Omental fat pad (tissue), 3 donors: ENCODE measurements at regions not wholly inside any gene's neighbourhood (a gene's known extent, or its start where the extent isn't known, plus 50 kb on each side); places are given as distances from the start of the nearest gene placed in this dataset.

Source experiments
- ATAC-seq: fragments of 150-250 bp; one replicate; pipeline ENCODE4 v1.9.1; 2016; ENCODE audit warnings: mild to moderate bottlenecking, moderate library complexity; ENCODE audit not compliant: low FRiP score
- DNase-seq: peaks from one replicate; pipeline ENCODE4 v3.0.0-alpha.2; 2019; ENCODE audit warnings: low spot score
- TF ChIP-seq, protein P1 (sequence below), 3 donors: fragments of 450-650 bp; IDR thresholded peaks; one replicate each; pipeline ENCODE4 v1.5.1; 2016 to 2017; ENCODE audit warnings: antibody characterized with exemption in 3 of 3, mild to moderate bottlenecking in 3 of 3, moderate library complexity in 2 of 3

DNA sequence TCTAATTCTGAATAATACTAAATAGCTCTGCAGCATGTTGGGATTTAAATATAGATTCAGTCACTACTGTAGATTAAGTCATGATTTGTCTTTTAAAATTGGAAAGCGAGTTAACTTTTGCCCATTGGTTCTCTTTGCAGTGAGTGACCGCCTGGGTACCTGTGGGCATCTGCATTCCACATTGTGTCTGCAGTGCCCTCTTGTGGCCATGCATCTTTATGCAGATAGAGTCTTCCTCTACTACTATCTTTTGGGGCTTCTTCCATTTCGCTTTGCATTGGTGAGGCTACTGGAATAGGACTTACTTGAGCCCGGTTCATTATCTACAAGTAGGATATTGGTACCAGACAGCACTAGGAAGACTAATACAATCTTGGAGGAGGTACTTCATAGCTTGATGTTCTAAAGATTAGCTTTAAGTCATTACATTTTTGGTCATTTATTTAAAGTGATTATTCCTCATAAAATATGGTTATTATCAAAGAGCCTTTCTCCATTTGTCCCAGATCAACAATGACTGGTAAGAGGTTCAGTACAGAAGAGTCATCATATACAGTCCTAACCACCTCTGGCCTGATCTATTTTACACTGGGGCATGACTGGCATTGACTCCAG lies 203.0 kb downstream of the SOCS6 start:
- peak; percentile 14 for ATAC-seq

DNA sequence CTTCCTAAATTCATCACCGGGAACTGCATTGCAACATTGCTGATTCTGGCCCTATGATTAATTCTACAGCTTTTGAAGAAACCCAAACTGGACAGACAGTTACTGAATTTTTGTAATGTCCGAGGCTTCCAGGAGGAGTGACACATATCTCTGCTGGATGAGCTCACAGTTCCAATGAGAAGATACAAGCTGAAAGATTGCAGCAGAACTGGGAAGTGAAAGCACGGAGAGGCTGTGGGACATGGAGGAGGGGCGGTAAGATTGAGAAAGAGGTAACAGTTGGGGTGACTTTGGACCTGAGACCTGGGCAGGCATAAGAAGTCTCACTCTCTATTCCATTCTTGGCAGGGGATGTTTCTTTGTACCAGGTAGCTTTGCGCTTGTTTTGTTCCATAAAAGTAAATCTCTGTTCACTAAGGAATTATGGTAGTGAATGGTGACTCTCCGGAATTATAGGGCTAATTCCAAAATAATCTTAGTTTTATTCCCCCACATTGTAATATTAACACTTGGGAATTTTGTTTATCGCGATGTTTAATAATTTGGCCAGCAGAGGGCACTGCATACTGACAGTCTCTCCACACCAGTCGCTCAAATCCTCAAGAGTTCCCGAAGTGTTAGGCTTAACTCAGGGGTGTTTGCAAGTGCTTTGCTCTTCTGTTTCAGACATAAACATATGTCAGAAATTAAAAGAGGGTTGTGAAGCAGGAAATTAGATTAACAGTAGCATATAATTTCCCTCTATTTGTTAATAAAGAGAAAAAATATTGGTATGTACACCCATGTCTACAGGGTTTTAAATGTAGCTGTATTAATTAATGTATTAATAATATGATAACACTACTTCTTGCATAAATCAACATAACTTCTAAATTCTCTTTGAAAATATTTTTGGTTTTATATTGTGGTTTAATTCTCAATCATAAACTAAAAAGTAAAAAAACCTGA lies 201.4 kb downstream of the SOCS6 start:
- peak; percentile 87 for ATAC-seq
- no peak for DNase-seq
- TF ChIP-seq, protein P1, sequence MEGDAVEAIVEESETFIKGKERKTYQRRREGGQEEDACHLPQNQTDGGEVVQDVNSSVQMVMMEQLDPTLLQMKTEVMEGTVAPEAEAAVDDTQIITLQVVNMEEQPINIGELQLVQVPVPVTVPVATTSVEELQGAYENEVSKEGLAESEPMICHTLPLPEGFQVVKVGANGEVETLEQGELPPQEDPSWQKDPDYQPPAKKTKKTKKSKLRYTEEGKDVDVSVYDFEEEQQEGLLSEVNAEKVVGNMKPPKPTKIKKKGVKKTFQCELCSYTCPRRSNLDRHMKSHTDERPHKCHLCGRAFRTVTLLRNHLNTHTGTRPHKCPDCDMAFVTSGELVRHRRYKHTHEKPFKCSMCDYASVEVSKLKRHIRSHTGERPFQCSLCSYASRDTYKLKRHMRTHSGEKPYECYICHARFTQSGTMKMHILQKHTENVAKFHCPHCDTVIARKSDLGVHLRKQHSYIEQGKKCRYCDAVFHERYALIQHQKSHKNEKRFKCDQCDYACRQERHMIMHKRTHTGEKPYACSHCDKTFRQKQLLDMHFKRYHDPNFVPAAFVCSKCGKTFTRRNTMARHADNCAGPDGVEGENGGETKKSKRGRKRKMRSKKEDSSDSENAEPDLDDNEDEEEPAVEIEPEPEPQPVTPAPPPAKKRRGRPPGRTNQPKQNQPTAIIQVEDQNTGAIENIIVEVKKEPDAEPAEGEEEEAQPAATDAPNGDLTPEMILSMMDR (IDR thresholded peaks at IDR 0.05): no peak

More for the DNA sequence above, 203.0 kb downstream of the SOCS6 start:
- TF ChIP-seq, protein P1 (IDR thresholded peaks at IDR 0.05): no peak
- DNase-seq: peak; percentile 56

DNA sequence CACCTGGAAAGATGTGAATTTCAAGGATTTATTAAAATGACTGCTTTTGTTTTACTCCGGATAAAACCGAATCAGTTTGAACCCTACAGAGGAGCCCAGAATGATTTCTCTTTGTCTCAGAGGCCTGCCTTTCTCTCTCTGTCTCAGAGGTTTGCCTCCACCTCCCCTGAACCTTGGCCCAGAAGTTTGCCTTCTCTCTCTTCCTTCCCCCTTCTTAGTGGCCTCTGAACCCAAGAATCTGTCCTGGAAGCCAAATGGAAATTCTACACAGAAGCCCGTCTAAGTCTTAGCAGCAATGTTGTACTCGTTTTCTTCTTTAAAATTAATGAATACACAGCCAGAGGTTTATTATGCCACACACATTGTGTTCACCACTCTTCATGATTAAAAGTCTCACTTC lies 200.7 kb downstream of the SOCS6 start:
- TF ChIP-seq, protein P1 (IDR thresholded peaks at IDR 0.05): no peak
- DNase-seq (no peak), ATAC-seq (no peak)

DNA sequence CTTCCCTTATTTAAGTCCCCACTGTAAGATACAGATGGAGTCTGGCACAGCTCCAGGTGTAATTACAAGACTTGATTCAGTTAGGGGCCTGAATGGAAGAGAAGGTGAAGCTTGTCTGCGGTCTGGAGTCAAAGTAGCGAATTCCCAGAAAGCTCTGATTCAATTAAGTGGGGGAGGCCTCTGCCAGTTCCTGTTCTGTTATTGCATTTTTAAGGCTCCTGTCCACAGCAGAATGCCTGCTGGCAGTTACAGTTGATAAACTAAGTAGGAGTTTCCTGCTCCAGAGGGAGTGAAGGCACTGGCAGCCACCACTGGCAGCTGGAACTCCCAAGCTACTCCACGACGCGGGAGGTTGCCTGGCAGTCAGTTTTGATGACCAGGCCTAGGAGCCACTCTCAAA lies 181.1 kb downstream of the SOCS6 start:
- DNase-seq (no peak), ATAC-seq (peak; percentile 62)
- TF ChIP-seq, protein P1 (IDR thresholded peaks at IDR 0.05): no peak

DNA sequence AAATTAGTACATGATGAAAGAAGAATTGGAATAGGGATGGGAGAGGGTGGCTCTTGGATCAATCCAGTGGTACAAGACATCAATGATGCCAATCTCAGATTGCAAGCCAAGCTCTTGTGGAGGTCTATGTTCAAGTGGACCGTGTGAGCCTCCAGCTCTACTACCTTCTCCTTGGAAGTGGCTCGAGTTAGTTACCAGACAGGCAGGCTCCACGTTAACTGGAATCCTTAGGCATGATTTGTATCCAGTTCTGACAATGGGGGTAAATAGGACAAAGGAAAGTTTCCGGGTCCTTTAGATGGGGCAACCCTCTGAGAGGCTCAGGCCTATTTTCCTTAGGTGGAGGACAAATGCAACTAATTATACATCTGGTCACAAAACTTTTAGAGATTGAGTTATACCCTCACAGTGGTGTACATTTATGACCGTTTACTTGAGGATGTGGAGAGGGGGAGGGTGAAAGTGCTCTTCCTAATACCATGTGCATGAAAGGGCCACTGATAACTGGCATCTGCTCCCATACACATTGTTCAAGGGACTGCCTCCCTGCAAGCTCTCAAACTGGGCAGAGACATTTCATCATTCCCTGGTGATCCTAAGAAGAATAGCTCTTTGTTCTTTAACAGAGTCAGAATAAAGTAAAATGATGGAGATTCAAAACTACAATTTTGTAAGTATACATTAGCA lies 180.2 kb downstream of the SOCS6 start:
- ATAC-seq (no peak), DNase-seq (no peak)
- TF ChIP-seq, protein P1 (IDR thresholded peaks at IDR 0.05): no peak

DNA sequence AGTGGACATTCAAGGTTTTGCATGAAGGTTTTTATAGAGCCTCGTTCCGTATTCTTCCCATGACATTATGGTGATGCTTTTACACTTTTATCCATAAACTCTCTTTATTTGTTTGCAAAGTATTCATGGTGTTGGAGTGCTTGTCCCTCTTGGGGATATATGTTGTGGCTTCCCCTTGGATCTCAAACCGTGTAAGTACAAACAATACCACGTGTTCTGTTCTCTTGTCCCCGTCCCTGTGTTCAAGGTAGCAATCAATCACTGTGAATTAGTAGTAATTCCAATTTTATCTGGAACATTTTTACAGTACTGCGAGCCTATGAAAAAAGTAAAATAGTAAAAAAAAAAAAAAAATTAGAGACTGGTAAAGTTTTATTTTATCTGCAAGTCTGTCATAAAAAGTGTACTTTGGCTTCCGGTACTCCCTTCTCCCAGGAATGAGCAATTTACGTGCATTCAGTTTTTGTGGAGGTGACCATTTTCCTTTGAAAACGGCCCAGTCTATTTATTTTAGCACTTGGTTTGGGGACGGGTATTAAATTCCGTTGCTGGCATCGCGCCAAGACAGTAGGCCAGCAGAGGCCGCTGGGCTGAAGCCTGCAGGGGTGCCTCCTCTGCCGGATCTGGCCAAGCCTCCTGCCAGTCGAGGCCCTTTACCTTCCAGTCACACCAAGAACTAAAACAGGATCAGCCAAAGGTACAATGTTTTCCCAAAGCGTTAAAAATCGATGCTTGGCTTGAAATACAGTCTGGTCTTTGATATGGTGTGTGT lies 175.7 kb downstream of the SOCS6 start:
- no peak for ATAC-seq
- peak; percentile 88 for DNase-seq
- TF ChIP-seq, protein P1 (IDR thresholded peaks at IDR 0.05): no peak
